PC-3 (cell line): ENCODE measurements at regions not wholly inside any gene's neighbourhood (a gene's known extent, or its start where the extent isn't known, plus 50 kb on each side); places are given as distances from the start of the nearest gene placed in this dataset.

Source experiments
- CTCF ChIP-seq: fragments of 300-600 bp; sonication (generic); conservative IDR thresholded peaks from 2 replicates; pipeline ENCODE4 v1.5.1; 2017; ENCODE audit warnings: antibody characterized with exemption, low read depth, mild to moderate bottlenecking, low read length
- EZH2phosphoT487 ChIP-seq: fragments of 300-600 bp; sonication (generic); IDR thresholded peaks from 2 replicates; pipeline ENCODE4 v1.6.1; 2018; ENCODE audit warnings: mild to moderate bottlenecking, antibody characterized with exemption, low read length, borderline replicate concordance

GRCh38 chr9:90047828-90048227, 443.0 kb downstream of the GADD45G start:
- no peak for TF ChIP-seq CTCF
- no peak for TF ChIP-seq EZH2phosphoT487
